GM12865 (cell line): ENCODE measurements at regions not wholly inside any gene's neighbourhood (a gene's known extent, or its start where the extent isn't known, plus 50 kb on each side); places are given as distances from the start of the nearest gene placed in this dataset.

Source experiments
- DNase-seq: peaks from one replicate; pipeline ENCODE4 v3.0.0; 2010; ENCODE audit warnings: low read depth
- H3K4me3 ChIP-seq: 2 replicates; pipeline ENCODE4 v1.5.1; 2011; ENCODE audit warnings: mild to moderate bottlenecking, low read depth, low read length, control low read depth
- CTCF ChIP-seq: IDR thresholded peaks from 2 replicates; pipeline ENCODE4 v1.5.1; 2011; ENCODE audit warnings: low read length, control low read depth, low read depth, inconsistent platforms; ENCODE audit not compliant: insufficient read depth; ENCODE audit errors: missing control alignments

GRCh38 chr1:170284512-170284911, 138.8 kb downstream of the NTMT2 start:
- H3K4me3 ChIP-seq: no peak overlapping the region
- no peak for DNase-seq
- TF ChIP-seq CTCF: no peak

GRCh38 chr1:170284951-170285350, 139.2 kb downstream of the NTMT2 start:
- no peak for DNase-seq
- H3K4me3 ChIP-seq: no peak overlapping the region
- no peak for TF ChIP-seq CTCF

GRCh38 chr1:170288155-170288554, 142.4 kb downstream of the NTMT2 start:
- TF ChIP-seq CTCF: no peak
- no peak for DNase-seq
- no peak overlapping the region for H3K4me3 ChIP-seq

GRCh38 chr1:170290276-170290675, 144.5 kb downstream of the NTMT2 start:
- H3K4me3 ChIP-seq: no peak overlapping the region
- no peak for DNase-seq
- TF ChIP-seq CTCF: no peak

- H3K4me3 ChIP-seq: no peak overlapping the region
- no peak for TF ChIP-seq CTCF
- no peak for DNase-seq
Observed at GRCh38 chr1:170290991-170291390, 145.2 kb downstream of the NTMT2 start.

- no peak overlapping the region for H3K4me3 ChIP-seq
- DNase-seq: no peak
- no peak for TF ChIP-seq CTCF
Observed at GRCh38 chr1:170291516-170291915, 145.8 kb downstream of the NTMT2 start.

- H3K4me3 ChIP-seq: no peak overlapping the region
- no peak for DNase-seq
- no peak for TF ChIP-seq CTCF
Observed at GRCh38 chr1:170296211-170296610, 150.5 kb downstream of the NTMT2 start.
